Activated CD8-positive, alpha-beta T cell treated with anti-CD3 and anti-CD28 coated beads for 36 hours (primary cell): ENCODE measurements at regions not wholly inside any gene's neighbourhood (a gene's known extent, or its start where the extent isn't known, plus 50 kb on each side); places are given as distances from the start of the nearest gene placed in this dataset.
"Not testable (repeated sequence)": the region's sequence is repeated elsewhere in the genome, so short reads cannot be mapped to it uniquely, and the experiment has no call there.

Experiments used
- ATAC-seq: fragments of 200-7000 bp; cut with Tn5 transposase; one replicate; pipeline ENCODE4 v1.10.0; 2021; ENCODE audit warnings: mild to moderate bottlenecking, moderate library complexity
- CTCF ChIA-PET: fragments of 350-600 bp; sonication (Branson Sonifier 250); formaldehyde crosslinking; loops from one replicate; lab custom pipeline; 2021; ENCODE audit warnings: antibody characterized with exemption; lab: Charles Lee
- POLR2A ChIA-PET: fragments of 350-600 bp; sonication (Branson Sonifier 250); formaldehyde crosslinking; loops from one replicate; lab custom pipeline; 2021; ENCODE audit warnings: antibody characterized with exemption; lab: Charles Lee
- DNase-seq: peaks from one replicate; pipeline ENCODE4 v3.0.0-alpha.2; 2020
- H3K27ac Mint-ChIP-seq: one replicate; pipeline ENCODE4 v1.8.0; 2021; ENCODE audit warnings: mild to moderate bottlenecking, mixed read lengths
- H3K27me3 Mint-ChIP-seq: one replicate; pipeline ENCODE4 v1.8.0; 2021; ENCODE audit warnings: mixed read lengths
- H3K36me3 Mint-ChIP-seq: one replicate; pipeline ENCODE4 v1.8.0; 2021; ENCODE audit warnings: low read depth, mixed read lengths
- H3K4me1 Mint-ChIP-seq: one replicate; pipeline ENCODE4 v1.8.0; 2021; ENCODE audit warnings: low read depth, mixed read lengths
- H3K4me3 Mint-ChIP-seq: one replicate; pipeline ENCODE4 v1.8.0; 2021; ENCODE audit warnings: mild to moderate bottlenecking, moderate library complexity, mixed read lengths
- H3K9me3 Mint-ChIP-seq: one replicate; pipeline ENCODE4 v1.8.0; 2021; ENCODE audit warnings: mixed read lengths
- intact Hi-C: fragments of 100-400 bp; cut with micrococcal nuclease; formaldehyde crosslinking; loops from one replicate; pipeline ENCODE4 v1.10.0; 2022

GRCh38 chr1:206316901-206317300 is 113.6 kb downstream of the SRGAP2 start:
- H3K36me3 Mint-ChIP-seq, H3K27ac Mint-ChIP-seq, intact Hi-C loops, ATAC-seq, POLR2A ChIA-PET, H3K27me3 Mint-ChIP-seq, DNase-seq, H3K4me3 Mint-ChIP-seq, CTCF ChIA-PET, H3K4me1 Mint-ChIP-seq, H3K9me3 Mint-ChIP-seq: not testable (repeated sequence)

GRCh38 chr1:206317878-206318514 is 114.7 kb downstream of the SRGAP2 start:
- ATAC-seq, H3K4me3 Mint-ChIP-seq, POLR2A ChIA-PET, H3K4me1 Mint-ChIP-seq, CTCF ChIA-PET, intact Hi-C loops, H3K27ac Mint-ChIP-seq, DNase-seq, H3K27me3 Mint-ChIP-seq, H3K9me3 Mint-ChIP-seq, H3K36me3 Mint-ChIP-seq: not testable (repeated sequence)

- H3K27me3 Mint-ChIP-seq, H3K27ac Mint-ChIP-seq, DNase-seq, H3K4me3 Mint-ChIP-seq, CTCF ChIA-PET, H3K9me3 Mint-ChIP-seq, H3K36me3 Mint-ChIP-seq, ATAC-seq, intact Hi-C loops, H3K4me1 Mint-ChIP-seq, POLR2A ChIA-PET: not testable (repeated sequence)
Observed at GRCh38 chr1:206320227-206320626, 116.9 kb downstream of the SRGAP2 start.

- CTCF ChIA-PET, H3K4me3 Mint-ChIP-seq, H3K9me3 Mint-ChIP-seq, POLR2A ChIA-PET, ATAC-seq, DNase-seq, H3K27ac Mint-ChIP-seq, intact Hi-C loops, H3K4me1 Mint-ChIP-seq, H3K36me3 Mint-ChIP-seq, H3K27me3 Mint-ChIP-seq: not testable (repeated sequence)
Observed at GRCh38 chr1:206326159-206326939, 123.0 kb downstream of the SRGAP2 start.

- H3K27ac Mint-ChIP-seq, H3K4me1 Mint-ChIP-seq, H3K27me3 Mint-ChIP-seq, ATAC-seq, intact Hi-C loops, H3K9me3 Mint-ChIP-seq, POLR2A ChIA-PET, H3K4me3 Mint-ChIP-seq, H3K36me3 Mint-ChIP-seq, DNase-seq, CTCF ChIA-PET: not testable (repeated sequence)
Observed at GRCh38 chr1:206331597-206331996, 128.3 kb downstream of the SRGAP2 start.

GRCh38 chr1:206333316-206333715 is 130.0 kb downstream of the SRGAP2 start:
- intact Hi-C loops, H3K9me3 Mint-ChIP-seq, ATAC-seq, H3K27me3 Mint-ChIP-seq, H3K36me3 Mint-ChIP-seq, H3K4me3 Mint-ChIP-seq, POLR2A ChIA-PET, DNase-seq, H3K27ac Mint-ChIP-seq, H3K4me1 Mint-ChIP-seq, CTCF ChIA-PET: not testable (repeated sequence)

- H3K27ac Mint-ChIP-seq, H3K9me3 Mint-ChIP-seq, H3K27me3 Mint-ChIP-seq, intact Hi-C loops, POLR2A ChIA-PET, CTCF ChIA-PET, DNase-seq, H3K4me1 Mint-ChIP-seq, H3K36me3 Mint-ChIP-seq, H3K4me3 Mint-ChIP-seq, ATAC-seq: not testable (repeated sequence)
Observed at GRCh38 chr1:206333897-206334296, 130.6 kb downstream of the SRGAP2 start.

- CTCF ChIA-PET, H3K4me1 Mint-ChIP-seq, H3K9me3 Mint-ChIP-seq, H3K36me3 Mint-ChIP-seq, H3K27me3 Mint-ChIP-seq, POLR2A ChIA-PET, H3K27ac Mint-ChIP-seq, ATAC-seq, H3K4me3 Mint-ChIP-seq, intact Hi-C loops, DNase-seq: not testable (repeated sequence)
Observed at GRCh38 chr1:206334481-206334880, 131.1 kb downstream of the SRGAP2 start.

- DNase-seq, H3K36me3 Mint-ChIP-seq, intact Hi-C loops, H3K4me3 Mint-ChIP-seq, CTCF ChIA-PET, ATAC-seq, H3K27me3 Mint-ChIP-seq, H3K9me3 Mint-ChIP-seq, H3K4me1 Mint-ChIP-seq, POLR2A ChIA-PET, H3K27ac Mint-ChIP-seq: not testable (repeated sequence)
Observed at GRCh38 chr1:206335162-206335561, 131.8 kb downstream of the SRGAP2 start.

- ATAC-seq, H3K4me1 Mint-ChIP-seq, POLR2A ChIA-PET, CTCF ChIA-PET, H3K9me3 Mint-ChIP-seq, H3K36me3 Mint-ChIP-seq, H3K4me3 Mint-ChIP-seq, DNase-seq, H3K27ac Mint-ChIP-seq, H3K27me3 Mint-ChIP-seq, intact Hi-C loops: not testable (repeated sequence)
Observed at GRCh38 chr1:206335875-206336846, 132.8 kb downstream of the SRGAP2 start.

GRCh38 chr1:206337024-206337423 is 133.3 kb upstream of the IKBKE start:
- H3K4me3 Mint-ChIP-seq, CTCF ChIA-PET, intact Hi-C loops, H3K9me3 Mint-ChIP-seq, H3K36me3 Mint-ChIP-seq, H3K27ac Mint-ChIP-seq, H3K27me3 Mint-ChIP-seq, POLR2A ChIA-PET, DNase-seq, ATAC-seq, H3K4me1 Mint-ChIP-seq: not testable (repeated sequence)
